K562 (cell line): ENCODE measurements at regions not wholly inside any gene's neighbourhood (a gene's known extent, or its start where the extent isn't known, plus 50 kb on each side); places are given as distances from the start of the nearest gene placed in this dataset.

Source experiments
- ATAC-seq: fragments of 200-7000 bp; cut with Tn5 transposase; 3 replicates; pipeline ENCODE4 v1.9.1; 2020; ENCODE audit warnings: moderate library complexity
- BruUV-seq: library from RNA; stranded (reverse); fragments of 400-500 nt; replicated peaks from 2 replicates; lab custom pipeline; 2021; lab: Mats Ljungman, UMichigan
- CTCF ChIA-PET: fragments of 300-600 bp; formaldehyde crosslinking; extraction: SDS; loops from one replicate; lab custom pipeline; 2021; ENCODE audit warnings: low intra/inter-chr PET ratio; lab: Yijun Ruan, JAX
- POLR2A ChIA-PET: fragments of 300-600, 350-650 bp; sonication (Branson Sonifier 250); formaldehyde crosslinking; extraction: SDS; loops from one replicate; lab custom pipeline; 2021; ENCODE audit warnings: antibody characterized with exemption, inconsistent platforms; lab: Yijun Ruan, JAX
- DNase-seq, 4 experiments: peaks; one replicate each; pipeline versions ENCODE4 v3.0.0 to v3.0.0-alpha.2; 2011 to 2018; ENCODE audit warnings: low spot score in 3 of 4, mixed read lengths in 3 of 4; ENCODE audit errors: extremely low read depth in 1 of 4
- FAIRE-seq: peaks from 2 replicates; lab custom pipeline; 2011; peaks lifted over from hg19 to GRCh38; lab: Jason Lieb, UNC
- H2AFZ ChIP-seq: 2 replicates; pipeline ENCODE4 v1.6.0; 2011; ENCODE audit warnings: low read depth, low read length, control low read depth, inconsistent platforms
- H3K27ac ChIP-seq: fragments of 200-600 bp; 3 replicates; pipeline ENCODE4 v1.8.0; 2011; ENCODE audit warnings: low read depth, mild to moderate bottlenecking, control low read depth, inconsistent platforms, low read length, moderate library complexity, mixed read lengths; ENCODE audit errors: extremely low read depth
- H3K27me3 ChIP-seq, 2 experiments: fragments of 300-600 bp in 1 of 2; 2 replicates in 1 of 2; 3 replicates in 1 of 2; pipeline versions ENCODE4 v1.6.0 to v1.8.0; 2011; ENCODE audit warnings: inconsistent platforms in 2 of 2, low read length in 2 of 2, mild to moderate bottlenecking in 1 of 2, mixed read lengths in 1 of 2, moderate library complexity in 1 of 2; ENCODE audit not compliant: control insufficient read depth in 2 of 2, insufficient read depth in 2 of 2
- H3K36me3 ChIP-seq: fragments of 300-600 bp; 3 replicates; pipeline ENCODE4 v1.8.0; 2011; ENCODE audit warnings: mild to moderate bottlenecking, low read length, inconsistent platforms; ENCODE audit not compliant: control insufficient read depth, insufficient read depth
- H3K4me1 ChIP-seq, 2 experiments: fragments of 200-600 bp in 1 of 2; replicated peaks in 1 of 2; 2 replicates in 1 of 2; 3 replicates in 1 of 2; pipeline versions ENCODE4 v1.5.1 to v1.8.0; 2011; ENCODE audit warnings: inconsistent platforms in 2 of 2, low read length in 2 of 2, mild to moderate bottlenecking in 1 of 2, mixed read lengths in 1 of 2, moderate library complexity in 1 of 2; ENCODE audit not compliant: control insufficient read depth in 2 of 2, insufficient read depth in 2 of 2
- H3K4me2 ChIP-seq: 2 replicates; pipeline ENCODE4 v1.6.1; 2011; ENCODE audit warnings: low read length, control low read depth, inconsistent platforms, mixed read lengths; ENCODE audit not compliant: insufficient read depth
- H3K4me3 ChIP-seq: fragments of 200-600 bp; sonication (generic), shearing (Covaris generic); 2 replicates; pipeline ENCODE4 v1.5.1; 2016; ENCODE audit warnings: control low read depth, inconsistent platforms
- H3K79me2 ChIP-seq: fragments of 200-600 bp; 3 replicates; pipeline ENCODE4 v1.8.0; 2011; ENCODE audit warnings: low read length, inconsistent platforms; ENCODE audit not compliant: control insufficient read depth, insufficient read depth
- H3K9ac ChIP-seq, 2 experiments: 2 replicates each; pipeline versions ENCODE4 v1.6.0 to v1.6.1; 2011; ENCODE audit warnings: low read depth in 2 of 2, low read length in 2 of 2, control low read depth in 1 of 2, inconsistent platforms in 1 of 2, mild to moderate bottlenecking in 1 of 2, mixed read lengths in 1 of 2; ENCODE audit not compliant: insufficient read depth in 1 of 2
- H3K9me1 ChIP-seq: one replicate; pipeline ENCODE4 v1.6.0; 2011; ENCODE audit warnings: inconsistent platforms, mild to moderate bottlenecking, low read length, moderate library complexity; ENCODE audit not compliant: control insufficient read depth, insufficient read depth
- H3K9me3 ChIP-seq: replicated peaks from 2 replicates; pipeline ENCODE4 v1.5.1; 2011; ENCODE audit warnings: low read depth, low read length, inconsistent platforms; ENCODE audit not compliant: control insufficient read depth, insufficient read depth
- H4K20me1 ChIP-seq: replicated peaks from 2 replicates; pipeline ENCODE4 v1.6.1; 2011; ENCODE audit warnings: low read length, inconsistent platforms, mixed read lengths; ENCODE audit not compliant: control insufficient read depth, insufficient read depth
- ETS2 ChIP-seq: IDR thresholded peaks from 2 replicates; pipeline ENCODE4 v1.6.1; 2016; ENCODE audit warnings: borderline replicate concordance, missing genetic modification characterization, mild to moderate bottlenecking, moderate library complexity, missing compliant biosample characterization; ENCODE audit not compliant: poor library complexity, severe bottlenecking
- KLF6 ChIP-seq: fragments of 250-450 bp; sonication (Bioruptor Pico); IDR thresholded peaks from 2 replicates; pipeline ENCODE4 v1.4.0; 2020; ENCODE audit warnings: mild to moderate bottlenecking, moderate library complexity, borderline replicate concordance
- PRPF4 ChIP-seq: fragments of 200-400 bp; formaldehyde crosslinking; IDR thresholded peaks from one replicate; pipeline ENCODE4 v1.6.1; 2017; ENCODE audit warnings: low read length, low read depth, mild to moderate bottlenecking; ENCODE audit not compliant: insufficient read depth, poor library complexity, severe bottlenecking
- STAT5B ChIP-seq: fragments of 250-450 bp; sonication (Bioruptor Pico); IDR thresholded peaks from 2 replicates; pipeline ENCODE4 v1.8.0; 2021; ENCODE audit warnings: mild to moderate bottlenecking, inconsistent platforms
- ZNF23 ChIP-seq: fragments of 250-450 bp; sonication (Bioruptor Pico); IDR thresholded peaks from 2 replicates; pipeline ENCODE4 v1.4.0; 2020; ENCODE audit warnings: mild to moderate bottlenecking
- ZNF239 ChIP-seq: fragments of 250-450 bp; sonication (Bioruptor Pico); IDR thresholded peaks from 2 replicates; pipeline ENCODE4 v1.4.0; 2020; ENCODE audit warnings: mild to moderate bottlenecking
- ZNF668 ChIP-seq: fragments of 250-450 bp; sonication (Bioruptor Pico); IDR thresholded peaks from 2 replicates; pipeline ENCODE4 v1.8.0; 2022; ENCODE audit warnings: mild to moderate bottlenecking, inconsistent platforms
- WGBS: fragments of 100-300 bp; shearing (Covaris generic); methylation state at CpG from one replicate; pipeline ENCODE4 v1.1.6; 2016; ENCODE audit warnings: low coverage, mixed read lengths; ENCODE audit not compliant: insufficient coverage; ENCODE audit errors: missing lambda C conversion rate; 5-methylcytosine and 5-hydroxymethylcytosine counted together
- in situ Hi-C: fragments of 300-500 bp; cut with MboI; formaldehyde crosslinking; loops from 4 replicates; pipeline ENCODE4 v1.15.0; 2018; ENCODE audit warnings: inconsistent platforms, mixed read lengths
- intact Hi-C: fragments of 100-400 bp; cut with micrococcal nuclease; formaldehyde crosslinking; loops from 2 replicates; pipeline ENCODE4 v1.14.2; 2022
- TF ChIP-seq, protein P1 (sequence below): fragments of 450-650 bp; formaldehyde crosslinking; IDR thresholded peaks from 2 replicates; pipeline ENCODE4 v1.4.0; 2020; ENCODE audit warnings: mild to moderate bottlenecking, moderate library complexity

- no peak overlapping the region for H3K27ac ChIP-seq
- FAIRE-seq = no peak
- no peak overlapping the region for H3K4me2 ChIP-seq
- H3K9ac ChIP-seq = no peak overlapping the region
- no peaks in the 10 kb centered on the region for H3K9me1 ChIP-seq
- BruUV-seq = no TSS peak
- H3K27me3 ChIP-seq = no peaks in the 10 kb centered on the region
- in situ Hi-C loops = no loop called here
- H4K20me1 ChIP-seq = no peaks in the 10 kb centered on the region
- intact Hi-C loops = no loop called here
- ATAC-seq = no peak
- CTCF ChIA-PET = no interaction called here
- H3K9me3 ChIP-seq = no peaks in the 10 kb centered on the region
- no peak overlapping the region for H2AFZ ChIP-seq
- H3K4me1 ChIP-seq = no peaks in the 10 kb centered on the region
- H3K36me3 ChIP-seq = no peaks in the 10 kb centered on the region
- DNase-seq = no peak
- 2% methylated on average over 4 of the region's 4 CpGs for WGBS
- POLR2A ChIA-PET = no interaction called here
- TF ChIP-seq STAT5B (no peak), ZNF239 (CRISPR knock-in tag) (no peak), ETS2 (tag) (no peak), ZNF23 (CRISPR knock-in tag) (no peak), KLF6 (CRISPR knock-in tag) (no peak), PRPF4 (no peak), ZNF668 (CRISPR knock-in tag) (no peak)
- TF ChIP-seq, protein P1, sequence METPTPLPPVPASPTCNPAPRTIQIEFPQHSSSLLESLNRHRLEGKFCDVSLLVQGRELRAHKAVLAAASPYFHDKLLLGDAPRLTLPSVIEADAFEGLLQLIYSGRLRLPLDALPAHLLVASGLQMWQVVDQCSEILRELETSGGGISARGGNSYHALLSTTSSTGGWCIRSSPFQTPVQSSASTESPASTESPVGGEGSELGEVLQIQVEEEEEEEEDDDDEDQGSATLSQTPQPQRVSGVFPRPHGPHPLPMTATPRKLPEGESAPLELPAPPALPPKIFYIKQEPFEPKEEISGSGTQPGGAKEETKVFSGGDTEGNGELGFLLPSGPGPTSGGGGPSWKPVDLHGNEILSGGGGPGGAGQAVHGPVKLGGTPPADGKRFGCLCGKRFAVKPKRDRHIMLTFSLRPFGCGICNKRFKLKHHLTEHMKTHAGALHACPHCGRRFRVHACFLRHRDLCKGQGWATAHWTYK (CRISPR knock-in tag) = no peak
- TF ChIP-seq, all 486 proteins: peak for 0
- no peaks in the 10 kb centered on the region for H3K79me2 ChIP-seq
- H3K4me3 ChIP-seq = no peak overlapping the region
These were observed 502.3 kb upstream of the IMPG1 start for GRCh38 chr6:76574746-76575145.
